NCI-H187 (cell line): ENCODE measurements at regions not wholly inside any gene's neighbourhood (a gene's known extent, or its start where the extent isn't known, plus 50 kb on each side); places are given as distances from the start of the nearest gene placed in this dataset.
"Not testable (repeated sequence)": the region's sequence is repeated elsewhere in the genome, so short reads cannot be mapped to it uniquely, and the experiment has no call there.

Experiments used
- DNase-seq, 2 experiments: peaks; one replicate each; lab custom pipeline; 2025; lab: John Stamatoyannopoulos, UW

DNA sequence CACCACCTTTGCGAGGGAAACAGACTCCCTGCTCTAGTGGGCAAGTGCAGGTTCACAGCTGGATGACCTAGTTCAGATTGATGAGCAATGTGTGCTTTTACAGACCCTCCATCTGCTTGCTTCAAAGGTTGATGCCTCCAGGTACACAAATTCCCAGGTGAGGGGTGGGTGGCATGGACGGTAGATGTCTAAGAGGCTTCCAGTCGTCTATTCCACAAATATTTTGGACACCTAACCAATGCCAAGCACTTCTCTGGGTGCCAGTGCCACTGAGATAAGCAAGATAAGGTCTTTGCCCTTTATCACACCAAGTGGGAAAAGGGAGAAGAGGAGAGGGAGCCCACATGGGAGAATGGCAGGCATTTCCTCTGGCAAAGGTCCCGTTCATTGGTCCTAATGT is 316.6 kb upstream of the CDH5 start:
- no peak for DNase-seq

DNA sequence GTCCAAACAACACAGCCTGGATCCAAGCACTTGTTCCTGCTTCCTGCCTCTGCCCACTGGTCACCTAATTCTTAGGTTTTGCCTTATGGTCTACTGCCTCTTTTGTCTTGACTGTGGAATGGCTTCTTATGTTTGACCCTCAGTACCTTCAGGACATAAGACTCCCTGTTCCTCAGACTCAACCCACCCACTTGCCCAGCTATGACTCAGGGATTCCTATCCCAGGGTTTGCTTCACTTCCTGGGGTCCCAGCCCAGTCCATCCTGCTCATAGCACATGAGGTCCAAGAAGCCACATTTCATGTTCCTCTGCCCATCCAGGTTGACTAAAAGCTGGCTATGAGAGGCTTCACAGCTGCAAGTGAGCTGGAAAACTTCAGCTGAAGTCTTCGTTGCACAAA is 320.9 kb upstream of the CDH5 start:
- DNase-seq = no peak

GRCh38 chr16:66044556-66044955 is 321.9 kb upstream of the CDH5 start:
- DNase-seq = no peak

GRCh38 chr16:66044089-66044488 is 322.4 kb upstream of the CDH5 start:
- no peak for DNase-seq

- no peak for DNase-seq
Observed at GRCh38 chr16:66043326-66043725, 323.2 kb upstream of the CDH5 start.

DNA sequence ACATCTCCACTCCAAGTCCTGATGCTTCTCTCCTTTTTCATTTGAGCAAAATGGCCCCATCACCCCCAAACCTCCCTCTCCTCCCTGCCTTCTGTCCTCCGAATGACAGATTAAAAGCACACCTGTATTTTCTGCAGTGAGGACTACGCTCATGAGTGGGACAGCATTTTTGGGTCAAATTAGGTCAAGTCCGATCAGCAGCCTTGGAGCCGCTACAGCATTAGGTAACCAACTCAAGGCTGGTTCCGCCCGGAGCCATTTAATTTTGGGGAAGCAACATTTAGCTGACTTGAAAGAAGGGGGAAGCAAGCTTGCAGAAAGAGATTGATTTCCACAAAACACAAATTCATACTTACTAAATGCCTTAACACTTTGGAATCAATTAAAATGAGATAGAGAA is 324.1 kb upstream of the CDH5 start:
- no peak for DNase-seq

DNA sequence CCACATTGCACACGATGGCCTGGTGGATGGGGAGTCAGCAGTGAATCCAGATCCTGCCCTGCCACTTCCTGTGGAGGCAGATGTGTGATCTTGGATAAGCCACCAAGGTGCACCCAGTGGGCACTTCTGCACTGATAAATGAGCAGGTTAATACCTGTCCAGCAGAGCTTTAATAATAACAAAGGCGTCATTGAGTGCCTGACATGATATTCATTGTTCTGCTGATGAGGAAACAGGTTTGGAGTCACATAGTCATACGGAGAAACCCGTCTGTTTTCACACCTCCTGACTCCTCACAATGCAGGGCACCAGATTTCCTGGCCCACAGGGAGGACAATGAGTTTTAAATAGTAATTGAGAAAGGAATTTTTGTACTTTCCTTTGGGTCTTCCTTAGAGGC is 324.6 kb upstream of the CDH5 start:
- DNase-seq = no peak

GRCh38 chr16:66039793-66040192 is 326.7 kb upstream of the CDH5 start:
- no peak for DNase-seq

DNA sequence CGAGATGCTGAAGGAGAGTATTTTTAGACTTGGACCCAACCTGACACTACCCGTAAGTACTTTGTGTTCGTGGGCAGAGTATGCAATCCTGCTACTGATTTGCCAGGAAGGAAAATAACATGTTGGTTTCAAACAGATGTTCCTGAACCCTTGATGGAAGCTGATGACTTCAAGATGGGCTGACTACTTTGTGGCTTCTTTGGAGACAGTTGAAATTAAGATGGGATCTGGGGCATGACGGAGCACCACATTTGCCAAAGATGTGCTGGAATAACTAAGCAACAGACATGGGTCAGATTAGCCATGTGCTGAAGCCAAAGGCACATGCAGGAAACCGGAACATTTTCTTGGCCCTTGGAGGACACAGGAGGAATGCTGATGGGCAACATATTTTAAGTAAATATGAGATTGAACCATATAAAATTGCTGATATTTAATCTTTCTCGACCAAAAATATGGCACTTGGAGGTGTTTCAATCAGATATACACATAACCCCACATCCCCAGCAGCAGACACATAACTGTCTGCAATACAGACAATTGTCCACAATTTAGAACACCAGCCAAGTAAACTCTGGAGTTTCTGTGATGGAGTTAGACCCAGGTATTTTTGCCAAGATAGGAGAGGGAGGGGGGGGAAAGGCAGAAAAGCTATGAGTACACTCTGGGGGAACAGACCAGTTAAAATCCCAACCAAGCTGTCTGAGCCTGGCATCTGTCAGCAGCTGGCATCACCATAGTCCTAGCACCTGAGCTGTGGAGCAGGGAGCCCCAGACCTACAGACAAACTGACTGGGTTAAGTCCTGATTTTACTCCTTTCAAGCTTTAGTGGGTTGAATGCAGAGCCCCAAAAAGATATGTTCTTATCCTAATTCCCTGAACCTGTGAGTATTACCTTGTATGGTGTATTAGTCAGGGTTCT is 329.4 kb upstream of the CDH5 start:
- DNase-seq = no peak

- DNase-seq = no peak
Observed at GRCh38 chr16:66036184-66036583, 330.3 kb upstream of the CDH5 start.

GRCh38 chr16:66035096-66035495 is 331.4 kb upstream of the CDH5 start:
- DNase-seq = no peak

DNA sequence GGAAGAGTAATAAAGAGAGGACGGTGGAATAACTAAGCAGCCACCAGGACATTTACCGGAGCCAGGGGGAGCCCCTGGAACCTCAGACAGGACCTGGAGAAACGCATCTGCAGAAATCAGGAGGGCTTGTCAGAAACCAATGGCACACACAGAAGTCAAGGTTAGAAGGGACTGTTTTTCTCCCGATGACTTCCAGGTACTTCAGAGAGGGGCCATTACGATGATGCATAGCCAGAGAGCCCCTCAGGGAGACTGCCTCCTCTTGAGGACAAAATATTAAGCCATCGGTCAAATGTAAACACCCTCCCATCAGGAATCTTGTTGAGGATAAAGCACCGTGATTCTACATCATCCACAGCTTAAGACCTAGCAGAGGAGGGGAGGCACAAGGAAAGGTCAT is 333.6 kb upstream of the CDH5 start:
- DNase-seq = no peak

DNA sequence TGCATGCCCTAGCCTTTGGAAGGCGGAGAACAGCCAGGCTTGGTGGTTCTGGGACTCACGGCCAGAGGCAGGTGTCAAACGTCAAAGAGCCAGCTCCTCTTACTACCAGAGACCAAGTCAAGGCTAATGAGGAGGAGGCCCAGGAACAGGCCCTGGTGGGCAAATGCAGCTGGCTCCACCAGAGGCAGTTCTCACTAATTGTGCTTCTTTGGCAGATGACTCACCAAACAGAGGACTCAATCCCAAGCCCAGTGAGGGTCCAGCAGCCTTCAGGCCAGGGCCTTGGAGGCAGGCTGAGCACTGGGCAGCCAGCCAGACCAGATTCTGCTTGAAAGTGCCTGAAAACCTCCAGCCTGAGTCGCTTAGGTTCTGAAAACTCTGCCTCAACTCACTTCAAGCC is 336.5 kb upstream of the CDH5 start:
- DNase-seq = no peak

DNA sequence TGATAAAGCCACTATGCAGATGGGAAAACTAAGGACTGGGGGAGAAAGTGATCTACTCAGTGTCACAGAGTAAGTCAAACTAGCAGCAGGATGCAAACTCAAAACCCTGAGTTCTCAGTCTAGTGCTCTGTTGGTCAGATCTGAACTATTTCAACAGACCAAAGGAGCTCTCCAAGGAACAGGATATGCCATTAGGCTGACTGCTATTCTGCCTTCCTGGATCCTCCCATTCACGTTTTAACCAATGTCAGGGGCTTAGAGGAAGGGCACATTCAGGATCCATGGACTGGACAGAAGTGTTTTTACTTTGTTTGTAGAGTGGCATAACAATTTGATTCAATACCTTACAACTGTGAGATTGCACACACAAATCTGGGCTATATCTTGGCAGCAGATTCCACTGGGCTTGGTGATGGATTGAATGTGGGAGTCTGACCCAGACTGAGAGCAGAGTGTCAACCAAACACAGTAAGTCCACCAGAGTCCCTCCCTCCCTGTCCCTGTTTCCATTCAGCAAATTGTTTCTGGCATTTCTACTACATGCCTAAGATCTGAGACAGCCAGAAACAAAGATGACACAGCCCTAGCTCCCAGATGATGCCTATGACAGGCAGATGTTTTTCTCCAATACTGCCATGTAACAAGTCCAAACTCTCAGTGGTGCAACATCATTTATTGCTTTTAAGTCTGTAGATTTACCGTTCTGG is 337.8 kb upstream of the CDH5 start:
- no peak for DNase-seq

DNA sequence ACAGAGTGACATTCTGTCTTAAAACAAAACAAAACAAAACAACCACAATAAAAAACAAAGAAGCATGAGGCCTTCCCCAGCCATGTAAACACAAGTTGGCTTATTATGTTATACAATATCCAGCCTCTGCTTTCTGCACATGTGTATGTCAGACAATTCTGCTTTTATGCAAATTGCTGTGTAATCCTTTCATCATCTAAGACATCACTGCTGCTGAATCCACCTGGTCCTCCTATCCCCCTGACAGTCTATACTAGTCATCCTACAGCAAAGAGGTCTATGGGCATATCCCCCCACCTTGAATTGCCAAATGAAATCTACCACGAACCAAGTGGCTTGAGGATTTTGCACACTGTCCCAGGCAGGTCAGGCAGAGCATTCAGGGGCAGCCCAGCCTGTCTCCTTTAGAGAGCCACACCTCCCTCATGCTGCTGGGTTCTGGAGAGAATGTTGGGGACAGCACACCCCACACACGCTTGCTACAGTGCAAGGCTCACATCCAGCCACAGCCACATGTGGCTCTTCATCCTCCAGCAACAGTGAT is 339.6 kb upstream of the CDH5 start:
- no peak for DNase-seq

GRCh38 chr16:66026211-66026610 is 340.3 kb upstream of the CDH5 start:
- no peak for DNase-seq

DNA sequence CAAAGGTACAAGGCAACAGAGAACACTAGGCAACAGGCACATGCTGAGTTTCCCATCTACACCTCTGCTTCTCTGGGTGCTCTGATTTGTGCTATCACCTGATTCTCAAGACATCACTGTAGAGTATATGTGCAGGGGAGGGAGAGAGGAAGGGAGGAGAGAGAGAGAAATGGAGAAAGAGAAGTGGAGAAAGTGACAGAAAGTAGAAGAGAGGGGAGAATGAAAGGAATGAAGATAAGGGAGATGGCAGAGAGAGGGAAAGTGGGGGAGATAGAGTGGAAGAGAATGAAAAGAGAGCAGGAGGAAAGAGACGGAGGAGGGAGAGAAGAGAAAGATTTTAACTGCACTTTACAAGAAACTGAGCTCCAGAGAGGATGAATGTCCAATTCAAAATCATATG is 340.7 kb upstream of the CDH5 start:
- no peak for DNase-seq

DNA sequence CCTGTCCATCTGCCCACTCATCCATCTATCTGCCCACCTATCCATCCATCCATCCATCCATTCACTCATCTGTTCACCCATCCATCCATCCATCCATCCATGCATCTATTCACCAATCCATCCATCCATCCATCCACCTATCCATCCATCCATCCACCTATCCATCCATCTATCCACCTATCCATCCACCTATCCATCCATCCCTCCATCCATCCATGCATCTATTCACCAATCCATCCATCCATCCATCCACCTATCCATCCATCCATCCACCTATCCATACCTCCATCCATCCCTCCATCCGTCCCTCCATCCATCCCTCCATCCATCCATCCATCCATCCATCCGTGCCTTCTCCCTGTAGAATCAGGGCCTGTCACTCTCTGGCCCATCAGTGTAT is 341.9 kb upstream of the CDH5 start:
- not testable (repeated sequence) for DNase-seq

- no peak for DNase-seq
Observed at GRCh38 chr16:66023481-66023880, 343.0 kb upstream of the CDH5 start.

GRCh38 chr16:66020642-66021041 is 345.8 kb upstream of the CDH5 start:
- no peak for DNase-seq

DNA sequence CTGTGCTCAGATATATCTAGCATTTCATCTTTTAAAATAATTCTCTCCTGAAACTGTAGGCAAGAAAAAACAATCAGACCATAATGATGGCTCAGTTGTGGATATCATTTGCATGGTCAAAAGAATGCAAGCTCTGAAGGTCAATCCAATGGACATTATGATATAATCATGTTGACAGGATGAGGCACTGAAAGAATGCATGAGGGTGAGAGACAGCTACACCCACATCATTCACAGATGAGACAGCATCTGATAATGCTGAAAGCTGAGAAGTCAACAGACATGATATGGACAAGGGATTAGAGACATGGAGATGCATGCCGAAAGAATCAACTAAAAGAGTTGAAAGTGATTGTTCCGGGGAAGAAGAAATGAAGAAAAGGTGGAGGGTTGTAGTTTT is 346.4 kb upstream of the CDH5 start:
- no peak for DNase-seq

GRCh38 chr16:66019502-66019901 is 347.0 kb upstream of the CDH5 start:
- not testable (repeated sequence) for DNase-seq

DNA sequence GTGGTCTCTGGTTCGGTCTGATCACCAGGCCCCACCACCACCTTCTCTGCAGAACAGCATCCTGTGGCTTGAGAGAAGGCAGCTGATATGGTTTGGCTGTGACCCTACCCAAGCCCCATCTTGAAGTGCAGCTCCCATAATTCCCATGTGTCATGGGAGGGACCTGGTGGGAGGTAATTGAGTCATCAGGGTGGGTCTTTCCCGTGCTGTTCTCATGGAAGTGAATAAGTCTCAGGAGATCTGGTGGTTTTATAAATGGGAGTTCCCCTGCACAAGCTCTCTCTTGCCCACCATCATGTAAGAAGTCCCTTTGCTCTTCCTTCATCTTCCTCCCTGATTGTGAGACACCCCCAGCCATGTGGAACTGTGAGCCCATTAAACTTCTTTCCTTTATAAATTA is 352.3 kb upstream of the CDH5 start:
- DNase-seq = no peak
